Ishikawa (cell line): ENCODE measurements at regions not wholly inside any gene's neighbourhood (a gene's known extent, or its start where the extent isn't known, plus 50 kb on each side); places are given as distances from the start of the nearest gene placed in this dataset.

ENCODE experiments used
- CEBPB ChIP-seq: IDR thresholded peaks from 2 replicates; pipeline ENCODE4 v1.6.1; 2012
- CREB1 ChIP-seq: IDR thresholded peaks from 2 replicates; pipeline ENCODE4 v1.6.1; 2012; ENCODE audit warnings: low read depth
- EGR1 ChIP-seq: IDR thresholded peaks from 2 replicates; pipeline ENCODE4 v1.6.1; 2012
- EP300 ChIP-seq: IDR thresholded peaks from 2 replicates; pipeline ENCODE4 v1.6.1; 2012; ENCODE audit warnings: borderline replicate concordance
- NFIC ChIP-seq: IDR thresholded peaks from 2 replicates; pipeline ENCODE4 v1.6.1; 2012
- RAD21 ChIP-seq: IDR thresholded peaks from 2 replicates; pipeline ENCODE4 v1.6.1; 2012; ENCODE audit warnings: low read depth
- TAF1 ChIP-seq: IDR thresholded peaks from 2 replicates; pipeline ENCODE4 v1.6.1; 2012; ENCODE audit warnings: low read depth, mild to moderate bottlenecking
- YY1 ChIP-seq: IDR thresholded peaks from 2 replicates; pipeline ENCODE4 v1.6.1; 2012; ENCODE audit warnings: low read depth
- TF ChIP-seq, protein P1 (sequence below): IDR thresholded peaks from 2 replicates; pipeline ENCODE4 v1.6.1; 2012; ENCODE audit warnings: low read depth, mild to moderate bottlenecking
- TF ChIP-seq, protein P2 (sequence below): IDR thresholded peaks from 2 replicates; pipeline ENCODE4 v1.6.1; 2012
- TF ChIP-seq, protein P3 (sequence below): IDR thresholded peaks from 2 replicates; pipeline ENCODE4 v1.6.1; 2012

DNA sequence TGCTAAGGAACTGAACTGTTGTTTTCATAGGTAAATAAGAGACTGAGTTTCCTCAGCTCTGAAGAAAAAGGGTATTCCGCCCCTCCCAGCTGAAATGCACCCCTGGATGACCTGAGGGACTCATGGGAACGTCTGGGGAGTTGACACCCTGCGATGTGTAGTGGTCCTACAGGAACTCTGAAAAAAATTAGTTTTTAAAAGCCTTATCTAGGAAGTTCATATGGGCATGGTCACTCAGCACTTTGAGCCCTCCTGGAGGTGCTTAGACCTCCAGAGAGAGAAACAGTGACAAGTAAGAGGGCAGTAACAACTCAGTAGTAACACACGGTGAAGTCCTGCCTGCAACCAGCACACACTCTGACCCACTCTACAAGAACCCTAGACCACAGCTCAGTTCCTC is 91.2 kb upstream of the CNOT2 start:
- TF ChIP-seq, protein P1, sequence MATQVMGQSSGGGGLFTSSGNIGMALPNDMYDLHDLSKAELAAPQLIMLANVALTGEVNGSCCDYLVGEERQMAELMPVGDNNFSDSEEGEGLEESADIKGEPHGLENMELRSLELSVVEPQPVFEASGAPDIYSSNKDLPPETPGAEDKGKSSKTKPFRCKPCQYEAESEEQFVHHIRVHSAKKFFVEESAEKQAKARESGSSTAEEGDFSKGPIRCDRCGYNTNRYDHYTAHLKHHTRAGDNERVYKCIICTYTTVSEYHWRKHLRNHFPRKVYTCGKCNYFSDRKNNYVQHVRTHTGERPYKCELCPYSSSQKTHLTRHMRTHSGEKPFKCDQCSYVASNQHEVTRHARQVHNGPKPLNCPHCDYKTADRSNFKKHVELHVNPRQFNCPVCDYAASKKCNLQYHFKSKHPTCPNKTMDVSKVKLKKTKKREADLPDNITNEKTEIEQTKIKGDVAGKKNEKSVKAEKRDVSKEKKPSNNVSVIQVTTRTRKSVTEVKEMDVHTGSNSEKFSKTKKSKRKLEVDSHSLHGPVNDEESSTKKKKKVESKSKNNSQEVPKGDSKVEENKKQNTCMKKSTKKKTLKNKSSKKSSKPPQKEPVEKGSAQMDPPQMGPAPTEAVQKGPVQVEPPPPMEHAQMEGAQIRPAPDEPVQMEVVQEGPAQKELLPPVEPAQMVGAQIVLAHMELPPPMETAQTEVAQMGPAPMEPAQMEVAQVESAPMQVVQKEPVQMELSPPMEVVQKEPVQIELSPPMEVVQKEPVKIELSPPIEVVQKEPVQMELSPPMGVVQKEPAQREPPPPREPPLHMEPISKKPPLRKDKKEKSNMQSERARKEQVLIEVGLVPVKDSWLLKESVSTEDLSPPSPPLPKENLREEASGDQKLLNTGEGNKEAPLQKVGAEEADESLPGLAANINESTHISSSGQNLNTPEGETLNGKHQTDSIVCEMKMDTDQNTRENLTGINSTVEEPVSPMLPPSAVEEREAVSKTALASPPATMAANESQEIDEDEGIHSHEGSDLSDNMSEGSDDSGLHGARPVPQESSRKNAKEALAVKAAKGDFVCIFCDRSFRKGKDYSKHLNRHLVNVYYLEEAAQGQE: no peak
- TF ChIP-seq CREB1 (no peak), EP300 (no peak), YY1 (no peak), CEBPB (no peak), EGR1 (no peak), NFIC (no peak), TAF1 (no peak), RAD21 (no peak)
- TF ChIP-seq, protein P2, sequence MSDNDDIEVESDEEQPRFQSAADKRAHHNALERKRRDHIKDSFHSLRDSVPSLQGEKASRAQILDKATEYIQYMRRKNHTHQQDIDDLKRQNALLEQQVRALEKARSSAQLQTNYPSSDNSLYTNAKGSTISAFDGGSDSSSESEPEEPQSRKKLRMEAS: no peak
- TF ChIP-seq, protein P3, sequence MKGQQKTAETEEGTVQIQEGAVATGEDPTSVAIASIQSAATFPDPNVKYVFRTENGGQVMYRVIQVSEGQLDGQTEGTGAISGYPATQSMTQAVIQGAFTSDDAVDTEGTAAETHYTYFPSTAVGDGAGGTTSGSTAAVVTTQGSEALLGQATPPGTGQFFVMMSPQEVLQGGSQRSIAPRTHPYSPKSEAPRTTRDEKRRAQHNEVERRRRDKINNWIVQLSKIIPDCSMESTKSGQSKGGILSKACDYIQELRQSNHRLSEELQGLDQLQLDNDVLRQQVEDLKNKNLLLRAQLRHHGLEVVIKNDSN: no peak
